ENCODE measurements at regions not wholly inside any gene's neighbourhood (a gene's known extent, or its start where the extent isn't known, plus 50 kb on each side); places are given as distances from the start of the nearest gene placed in this dataset.

- DNase-seq (ENCODE audit: low read depth in 2 of 2), result no peak
Observed at GRCh38 chr10:31644931-31645633, 283.5 kb downstream of the ARHGAP12 start.

- no peak for DNase-seq (ENCODE audit: low read depth in 2 of 2)
Observed at GRCh38 chr10:31642281-31642680, 286.4 kb downstream of the ARHGAP12 start.

- no peak for DNase-seq (ENCODE audit: low read depth in 2 of 2)
Observed at GRCh38 chr10:31635415-31636065, 293.1 kb downstream of the ARHGAP12 start.

- no peak for DNase-seq (ENCODE audit: low read depth in 2 of 2)
Observed at GRCh38 chr10:31635009-31635408, 293.6 kb downstream of the ARHGAP12 start.

GRCh38 chr10:31630861-31631567 lies 297.6 kb downstream of the ARHGAP12 start:
- no peak for DNase-seq (ENCODE audit: low read depth in 2 of 2)

- DNase-seq (ENCODE audit: low read depth in 2 of 2), result no peak
Observed at GRCh38 chr10:31625566-31625965, 303.1 kb downstream of the ARHGAP12 start.

- no peak for DNase-seq (ENCODE audit: low read depth in 2 of 2)
Observed at GRCh38 chr10:31624611-31625010, 304.0 kb downstream of the ARHGAP12 start.

GRCh38 chr10:31623947-31624346 lies 304.7 kb downstream of the ARHGAP12 start:
- no peak for DNase-seq (ENCODE audit: low read depth in 2 of 2)

GRCh38 chr10:31623466-31623865 lies 304.4 kb downstream of the ZEB1 start:
- DNase-seq (ENCODE audit: low read depth in 2 of 2), result no peak

- DNase-seq (ENCODE audit: low read depth in 2 of 2), result no peak
Observed at GRCh38 chr10:31622978-31623377, 304.0 kb downstream of the ZEB1 start.

GRCh38 chr10:31621733-31622132 lies 302.7 kb downstream of the ZEB1 start:
- DNase-seq (ENCODE audit: low read depth in 2 of 2), result no peak

- DNase-seq (ENCODE audit: low read depth in 2 of 2), result no peak
Observed at GRCh38 chr10:31620226-31621151, 301.5 kb downstream of the ZEB1 start.

GRCh38 chr10:31619531-31620061 lies 300.6 kb downstream of the ZEB1 start:
- DNase-seq (ENCODE audit: low read depth in 2 of 2), result no peak

- DNase-seq (ENCODE audit: low read depth in 2 of 2), result no peak
Observed at GRCh38 chr10:31618541-31619291, 299.7 kb downstream of the ZEB1 start.

- no peak for DNase-seq (ENCODE audit: low read depth in 2 of 2)
Observed at GRCh38 chr10:31617757-31618156, 298.7 kb downstream of the ZEB1 start.

- DNase-seq (ENCODE audit: low read depth in 2 of 2), result no peak
Observed at GRCh38 chr10:31617133-31617532, 298.1 kb downstream of the ZEB1 start.

GRCh38 chr10:31615129-31615528 lies 296.1 kb downstream of the ZEB1 start:
- no peak for DNase-seq (ENCODE audit: low read depth in 2 of 2)

GRCh38 chr10:31614611-31615010 lies 295.6 kb downstream of the ZEB1 start:
- DNase-seq (ENCODE audit: low read depth in 2 of 2), result no peak

- no peak for DNase-seq (ENCODE audit: low read depth in 2 of 2)
Observed at GRCh38 chr10:31612082-31612481, 293.1 kb downstream of the ZEB1 start.

- no peak for DNase-seq (ENCODE audit: low read depth in 2 of 2)
Observed at GRCh38 chr10:31611161-31611560, 292.1 kb downstream of the ZEB1 start.

- DNase-seq (ENCODE audit: low read depth in 2 of 2), result no peak
Observed at GRCh38 chr10:31607481-31607880, 288.5 kb downstream of the ZEB1 start.
